CD1c-positive myeloid dendritic cell (primary cell): ENCODE measurements at regions not wholly inside any gene's neighbourhood (a gene's known extent, or its start where the extent isn't known, plus 50 kb on each side); places are given as distances from the start of the nearest gene placed in this dataset.
"Not testable (repeated sequence)": the region's sequence is repeated elsewhere in the genome, so short reads cannot be mapped to it uniquely, and the experiment has no call there.

Experiments
- DNase-seq: peaks from one replicate; pipeline ENCODE4 v3.0.0-alpha.2; 2016; ENCODE audit errors: extremely low spot score

GRCh38 chr6:103791458-103791857 is 1068.3 kb downstream of the HACE1 start:
- no peak for DNase-seq

GRCh38 chr6:103784117-103784516 is 1075.6 kb downstream of the HACE1 start:
- no peak for DNase-seq

- DNase-seq, result no peak
These were observed 1076.4 kb downstream of the HACE1 start for GRCh38 chr6:103783329-103783728.

GRCh38 chr6:103769431-103769830 is 1090.3 kb downstream of the HACE1 start:
- no peak for DNase-seq

- DNase-seq, result no peak
These were observed 1109.1 kb downstream of the HACE1 start for GRCh38 chr6:103750603-103751002.

- DNase-seq, result no peak
These were observed 1125.7 kb downstream of the HACE1 start for GRCh38 chr6:103734016-103734415.

- DNase-seq, result no peak
These were observed 1130.1 kb downstream of the HACE1 start for GRCh38 chr6:103729658-103730057.

- no peak for DNase-seq
These were observed 1136.0 kb downstream of the HACE1 start for GRCh38 chr6:103723438-103724322.

GRCh38 chr6:103722683-103723082 is 1137.0 kb downstream of the HACE1 start:
- DNase-seq, result no peak

GRCh38 chr6:103721923-103722322 is 1137.8 kb downstream of the HACE1 start:
- DNase-seq, result no peak

GRCh38 chr6:103720393-103720792 is 1139.3 kb downstream of the HACE1 start:
- DNase-seq, result no peak

- no peak for DNase-seq
These were observed 1140.2 kb downstream of the HACE1 start for GRCh38 chr6:103719545-103719944.

GRCh38 chr6:103715269-103715668 is 1144.5 kb downstream of the HACE1 start:
- no peak for DNase-seq

- not testable (repeated sequence) for DNase-seq
These were observed 1150.5 kb downstream of the HACE1 start for GRCh38 chr6:103709236-103709635.

GRCh38 chr6:103707596-103708325 is 1152.0 kb downstream of the HACE1 start:
- DNase-seq, result no peak

- no peak for DNase-seq
These were observed 1160.0 kb downstream of the HACE1 start for GRCh38 chr6:103699769-103700168.

GRCh38 chr6:103687430-103687829 is 1172.3 kb downstream of the HACE1 start:
- DNase-seq, result no peak

- DNase-seq, result no peak
These were observed 1179.6 kb downstream of the HACE1 start for GRCh38 chr6:103680116-103680515.

GRCh38 chr6:103677290-103677689 is 1182.4 kb downstream of the HACE1 start:
- DNase-seq, result no peak

- no peak for DNase-seq
These were observed 1183.8 kb downstream of the HACE1 start for GRCh38 chr6:103675807-103676406.

- no peak for DNase-seq
These were observed 1184.9 kb downstream of the HACE1 start for GRCh38 chr6:103674790-103675189.

GRCh38 chr6:103672169-103672568 is 1187.5 kb downstream of the HACE1 start:
- DNase-seq, result no peak

GRCh38 chr6:103629613-103630012 is 1230.1 kb downstream of the HACE1 start:
- DNase-seq, result no peak
